Inferior parietal cortex (tissue), 1 donor: ENCODE measurements at regions not wholly inside any gene's neighbourhood (a gene's known extent, or its start where the extent isn't known, plus 50 kb on each side); places are given as distances from the start of the nearest gene placed in this dataset.
"Not testable (repeated sequence)": the region's sequence is repeated elsewhere in the genome, so short reads cannot be mapped to it uniquely, and the experiment has no call there.

Experiments
- DNase-seq: peaks from one replicate; pipeline ENCODE4 v3.0.0-alpha.2; 2016; ENCODE audit errors: extremely low spot score

- not testable (repeated sequence) for DNase-seq
Observed at GRCh38 chr5:71343994-71344393, 111.5 kb upstream of the BDP1 start.

GRCh38 chr5:71372601-71373000 lies 82.8 kb upstream of the BDP1 start:
- DNase-seq = not testable (repeated sequence)

DNA sequence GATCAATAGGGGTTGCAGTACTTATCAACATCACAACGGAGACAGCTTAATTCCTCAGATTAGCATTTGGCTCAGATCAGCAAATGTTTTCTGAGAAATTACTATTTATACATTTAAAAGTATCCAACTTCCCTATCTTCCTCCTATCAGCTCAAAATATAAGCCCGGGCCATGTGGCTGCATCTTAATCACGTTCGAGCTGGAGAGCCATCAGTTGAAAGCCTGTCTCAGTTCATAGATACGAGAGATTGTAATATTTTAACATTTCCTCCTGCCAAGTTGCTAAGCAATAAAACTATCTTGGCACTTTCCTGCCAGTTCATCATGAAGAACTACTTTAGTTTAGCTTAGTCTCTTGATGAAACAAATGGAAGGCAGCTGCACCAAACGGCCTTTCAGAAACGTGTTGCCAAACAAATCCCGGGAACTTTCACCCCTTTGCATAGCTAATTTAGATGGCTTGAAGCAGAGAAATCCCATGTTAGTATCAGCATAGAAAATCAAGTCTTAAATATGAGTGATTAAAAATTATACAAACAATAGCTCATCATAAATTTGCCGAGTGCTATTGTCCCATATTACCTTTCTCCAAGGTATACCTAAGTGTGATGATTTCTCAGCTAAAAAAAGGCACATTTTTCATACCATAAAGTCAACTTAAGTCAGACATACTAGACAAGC lies 82.3 kb upstream of the BDP1 start:
- not testable (repeated sequence) for DNase-seq

- not testable (repeated sequence) for DNase-seq
Observed at GRCh38 chr5:71384204-71384603, 71.2 kb upstream of the BDP1 start.

DNA sequence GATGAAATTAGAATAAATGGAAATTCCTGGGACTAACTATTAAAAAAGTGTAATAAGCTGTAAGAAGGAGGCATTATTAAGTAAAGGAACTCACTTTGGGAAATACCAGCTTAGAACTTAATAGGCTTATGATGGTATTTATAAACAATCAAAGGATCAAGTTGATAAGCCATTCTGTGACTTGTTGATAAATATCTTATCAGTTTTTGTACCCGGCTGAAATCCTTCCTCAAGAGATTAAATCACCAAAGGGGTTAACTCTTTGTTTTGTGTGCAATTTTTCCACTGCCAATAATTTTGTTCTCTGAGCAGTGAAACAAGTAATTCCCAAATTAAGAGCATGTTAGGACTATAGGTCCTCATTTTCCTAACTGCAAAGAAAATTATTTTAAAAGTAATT lies 70.7 kb upstream of the BDP1 start:
- DNase-seq = no peak

- DNase-seq = peak; percentile 9
Observed at GRCh38 chr5:71385208-71385607, 70.2 kb upstream of the BDP1 start.

- not testable (repeated sequence) for DNase-seq
Observed at GRCh38 chr5:71388184-71388583, 67.3 kb upstream of the BDP1 start.

DNA sequence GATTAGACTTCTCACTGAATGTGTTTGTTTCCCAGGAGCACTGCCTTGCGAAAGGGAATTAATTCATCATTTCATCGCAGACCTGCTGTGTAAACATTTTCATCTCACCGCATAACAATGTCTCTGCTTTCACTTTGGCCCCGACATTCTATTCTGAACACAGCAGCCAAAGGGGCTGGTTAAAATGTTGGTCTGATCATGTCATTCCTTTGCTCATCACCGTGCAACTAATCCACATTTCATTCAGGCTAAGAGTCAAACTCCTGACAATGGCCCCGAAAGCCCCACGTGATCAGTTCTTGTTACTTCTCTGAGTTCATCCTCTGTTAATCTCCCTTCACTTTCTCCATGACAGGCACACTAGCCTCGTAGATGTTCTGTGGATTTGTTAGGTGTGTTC lies 57.1 kb upstream of the BDP1 start:
- DNase-seq = not testable (repeated sequence)

- DNase-seq = not testable (repeated sequence)
Observed at GRCh38 chr5:71398859-71399258, 56.6 kb upstream of the BDP1 start.

- DNase-seq = not testable (repeated sequence)
Observed at GRCh38 chr5:71399443-71399842, 56.0 kb upstream of the BDP1 start.

- not testable (repeated sequence) for DNase-seq
Observed at GRCh38 chr5:71400626-71401025, 54.8 kb upstream of the BDP1 start.

GRCh38 chr5:71401150-71401549 lies 54.3 kb upstream of the BDP1 start:
- not testable (repeated sequence) for DNase-seq

DNA sequence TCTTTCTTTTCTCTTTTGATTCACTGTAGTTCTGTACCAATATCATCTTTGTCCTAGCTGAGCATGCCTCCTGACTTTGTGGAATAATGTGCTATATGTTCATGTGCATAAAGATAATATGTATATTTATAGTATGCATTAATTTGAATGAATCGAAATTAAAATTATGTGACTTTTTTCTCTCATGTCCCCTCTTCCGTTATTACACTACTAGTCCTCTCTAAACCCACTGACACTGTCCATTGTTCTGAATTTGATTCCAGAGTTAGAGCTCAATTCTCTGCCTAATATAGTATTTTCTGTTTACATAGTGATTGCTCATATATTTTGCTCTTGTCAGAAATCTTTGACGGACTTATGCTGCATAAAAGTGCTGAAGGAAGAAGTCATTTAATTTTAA lies 53.9 kb upstream of the BDP1 start:
- DNase-seq = not testable (repeated sequence)

DNA sequence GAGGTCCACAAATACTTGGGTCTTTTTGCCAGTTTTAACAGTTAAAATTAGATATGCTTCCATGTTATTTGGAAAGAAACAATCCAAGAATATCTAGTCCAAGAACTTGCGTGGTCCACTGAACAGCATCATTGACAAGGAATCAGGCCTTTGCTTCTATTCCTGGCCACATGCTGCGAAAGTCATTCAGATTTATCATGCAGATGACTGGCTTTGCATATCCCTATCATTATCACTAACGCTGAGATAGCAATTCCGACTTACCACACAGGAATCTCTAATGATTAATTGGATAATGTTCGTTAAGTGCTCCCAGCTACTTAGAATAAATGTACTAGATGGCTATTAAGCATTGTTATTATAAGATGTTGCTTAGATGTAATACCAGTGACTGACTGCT lies 51.0 kb upstream of the BDP1 start:
- DNase-seq = not testable (repeated sequence)

GRCh38 chr5:71404936-71405335 lies 50.5 kb upstream of the BDP1 start:
- DNase-seq = not testable (repeated sequence)
